ENCODE measurements at regions not wholly inside any gene's neighbourhood (a gene's known extent, or its start where the extent isn't known, plus 50 kb on each side); places are given as distances from the start of the nearest gene placed in this dataset.

DNA sequence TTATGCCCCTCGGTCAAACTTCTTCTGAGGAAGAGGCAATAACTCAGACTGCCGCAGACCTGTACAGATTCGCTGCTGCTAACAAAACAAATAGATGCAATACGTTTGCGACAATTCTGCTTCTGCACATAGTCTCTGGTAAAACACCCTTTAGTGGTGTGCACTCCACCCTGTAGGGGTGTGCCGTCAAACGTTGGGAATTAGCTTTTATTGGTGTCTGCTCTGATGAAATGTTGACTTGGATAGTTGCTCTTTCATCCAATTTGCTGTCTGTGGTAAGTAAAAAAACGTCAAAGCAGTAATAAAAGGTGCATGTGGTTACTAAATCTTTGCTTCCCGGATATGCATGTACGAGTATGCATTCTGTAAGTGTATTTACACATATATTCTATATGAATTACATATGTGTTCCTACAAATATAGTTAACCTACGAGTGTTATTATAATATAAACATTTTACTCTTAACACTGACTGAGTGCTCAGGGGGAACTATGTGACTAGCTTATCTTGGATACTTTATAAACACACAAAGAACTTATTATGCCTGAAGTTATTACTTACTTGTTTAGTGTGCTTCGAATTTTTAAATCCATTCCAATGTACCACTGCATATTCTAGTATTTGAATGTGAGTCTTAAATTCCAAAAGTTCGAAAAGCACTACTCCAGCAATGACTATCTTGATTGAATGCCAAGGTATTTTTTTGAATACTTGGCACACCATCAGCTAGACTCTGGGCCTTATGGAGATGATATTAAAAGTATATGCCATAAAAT is 610.2 kb downstream of the ZEB2 start:
- DNase-seq (ENCODE audit: low spot score) = no peak
- TF ChIP-seq, protein P1, sequence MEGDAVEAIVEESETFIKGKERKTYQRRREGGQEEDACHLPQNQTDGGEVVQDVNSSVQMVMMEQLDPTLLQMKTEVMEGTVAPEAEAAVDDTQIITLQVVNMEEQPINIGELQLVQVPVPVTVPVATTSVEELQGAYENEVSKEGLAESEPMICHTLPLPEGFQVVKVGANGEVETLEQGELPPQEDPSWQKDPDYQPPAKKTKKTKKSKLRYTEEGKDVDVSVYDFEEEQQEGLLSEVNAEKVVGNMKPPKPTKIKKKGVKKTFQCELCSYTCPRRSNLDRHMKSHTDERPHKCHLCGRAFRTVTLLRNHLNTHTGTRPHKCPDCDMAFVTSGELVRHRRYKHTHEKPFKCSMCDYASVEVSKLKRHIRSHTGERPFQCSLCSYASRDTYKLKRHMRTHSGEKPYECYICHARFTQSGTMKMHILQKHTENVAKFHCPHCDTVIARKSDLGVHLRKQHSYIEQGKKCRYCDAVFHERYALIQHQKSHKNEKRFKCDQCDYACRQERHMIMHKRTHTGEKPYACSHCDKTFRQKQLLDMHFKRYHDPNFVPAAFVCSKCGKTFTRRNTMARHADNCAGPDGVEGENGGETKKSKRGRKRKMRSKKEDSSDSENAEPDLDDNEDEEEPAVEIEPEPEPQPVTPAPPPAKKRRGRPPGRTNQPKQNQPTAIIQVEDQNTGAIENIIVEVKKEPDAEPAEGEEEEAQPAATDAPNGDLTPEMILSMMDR (IDR thresholded peaks at IDR 0.05; ENCODE audit: extremely low read depth, missing control alignments) = no peak

- DNase-seq (ENCODE audit: low spot score) = no peak
- TF ChIP-seq, protein P1 (IDR thresholded peaks at IDR 0.05; ENCODE audit: extremely low read depth, missing control alignments) = no peak
These were observed 611.1 kb downstream of the ZEB2 start for GRCh38 chr2:143908843-143909242.

DNA sequence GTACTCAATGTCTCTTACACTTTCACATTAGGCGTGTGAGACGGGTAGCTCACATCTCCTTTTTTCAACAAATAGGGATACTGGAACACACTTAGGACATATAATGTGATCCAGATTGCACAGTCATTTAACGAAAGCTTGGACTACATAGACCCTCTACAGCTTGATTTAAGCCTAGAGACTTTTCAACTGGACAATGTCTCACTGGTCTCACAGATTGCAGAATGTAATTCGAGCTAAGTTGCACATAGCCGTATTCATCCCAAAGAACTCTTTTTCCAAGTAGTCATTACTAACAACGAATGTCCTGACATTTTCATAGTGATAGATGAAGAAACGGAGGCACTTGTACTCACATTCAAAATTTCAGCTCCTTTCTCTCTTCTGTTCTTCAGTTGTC is 612.1 kb downstream of the ZEB2 start:
- TF ChIP-seq, protein P1 (IDR thresholded peaks at IDR 0.05; ENCODE audit: extremely low read depth, missing control alignments) = no peak
- no peak for DNase-seq (ENCODE audit: low spot score)

DNA sequence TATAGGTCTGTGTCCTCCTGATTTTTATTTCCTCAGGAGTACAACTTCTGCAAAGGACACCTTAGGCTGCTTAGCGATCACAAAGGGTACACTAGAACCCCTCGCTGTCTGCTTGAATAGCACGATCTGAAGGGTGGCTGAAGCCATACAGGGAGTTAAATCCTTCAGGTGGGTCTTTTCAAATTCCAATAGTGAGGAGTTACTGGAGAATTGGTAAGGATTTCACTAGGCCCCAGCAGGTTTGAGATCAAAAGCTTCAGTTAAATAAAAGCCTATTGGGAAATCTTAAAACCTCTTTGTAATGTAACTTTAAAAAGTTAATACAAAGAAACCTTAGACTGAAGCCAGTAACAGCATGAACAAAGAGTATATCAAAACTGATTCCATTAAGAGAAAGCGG is 613.1 kb downstream of the ZEB2 start:
- no peak for DNase-seq (ENCODE audit: low spot score)

GRCh38 chr2:143905587-143905986 is 614.3 kb downstream of the ZEB2 start:
- DNase-seq (ENCODE audit: low spot score) = no peak
- TF ChIP-seq, protein P1 (IDR thresholded peaks at IDR 0.05; ENCODE audit: extremely low read depth, missing control alignments) = no peak

More for the DNA sequence above, 613.1 kb downstream of the ZEB2 start:
- TF ChIP-seq, protein P1 (IDR thresholded peaks at IDR 0.05; ENCODE audit: extremely low read depth, missing control alignments) = no peak

DNA sequence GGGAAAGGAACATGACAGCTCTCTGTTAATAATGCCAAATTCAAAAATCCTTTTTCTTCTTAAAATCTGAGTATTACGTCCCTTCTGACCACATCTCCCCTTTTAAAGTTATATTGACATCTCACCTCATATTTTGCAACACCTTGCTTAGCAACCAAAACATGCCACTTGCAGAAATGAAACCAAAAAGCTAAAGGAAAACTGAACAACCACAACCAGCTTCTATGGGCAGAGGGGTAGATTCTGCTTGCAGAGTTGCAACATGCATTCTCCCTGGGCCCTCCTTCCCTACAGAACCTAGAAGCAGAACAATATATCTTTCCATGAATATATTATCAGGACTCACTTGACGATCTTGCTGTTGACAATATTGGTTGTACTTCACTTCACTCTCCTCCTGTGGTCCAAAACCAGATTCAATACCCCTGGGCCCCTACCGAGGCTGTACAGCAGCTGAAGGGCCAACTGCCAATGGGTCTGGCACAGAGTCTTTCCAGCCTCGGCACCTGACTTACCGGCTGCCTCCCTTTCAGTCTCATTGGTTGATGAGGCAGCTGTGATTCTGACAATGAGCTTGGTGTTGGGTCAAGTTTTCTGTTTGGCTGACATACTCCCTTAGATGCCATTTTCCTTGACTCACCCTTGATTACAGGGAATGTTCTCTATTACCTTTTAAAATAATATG is 616.6 kb downstream of the ZEB2 start:
- TF ChIP-seq, protein P1 (IDR thresholded peaks at IDR 0.05; ENCODE audit: extremely low read depth, missing control alignments) = no peak
- no peak for DNase-seq (ENCODE audit: low spot score)

GRCh38 chr2:143901185-143901842 is 618.6 kb downstream of the ZEB2 start:
- TF ChIP-seq, protein P1 (IDR thresholded peaks at IDR 0.05; ENCODE audit: extremely low read depth, missing control alignments) = no peak
- DNase-seq (ENCODE audit: low spot score) = no peak

All from GM20000 (cell line).